22Rv1 (cell line): ENCODE measurements at regions not wholly inside any gene's neighbourhood (a gene's known extent, or its start where the extent isn't known, plus 50 kb on each side); places are given as distances from the start of the nearest gene placed in this dataset.

ENCODE experiments used
- H3K27ac ChIP-seq: fragments of 450-650 bp; 2 replicates; pipeline ENCODE4 v1.5.1; 2017
- ZFX ChIP-seq: fragments of 450-650 bp; IDR thresholded peaks from 2 replicates; pipeline ENCODE4 v1.6.1; 2017; ENCODE audit warnings: antibody characterized with exemption, borderline replicate concordance
- TF ChIP-seq, protein P1 (sequence below): fragments of 450-650 bp; IDR thresholded peaks from 2 replicates; pipeline ENCODE4 v1.5.1; 2017; ENCODE audit warnings: mild to moderate bottlenecking

DNA sequence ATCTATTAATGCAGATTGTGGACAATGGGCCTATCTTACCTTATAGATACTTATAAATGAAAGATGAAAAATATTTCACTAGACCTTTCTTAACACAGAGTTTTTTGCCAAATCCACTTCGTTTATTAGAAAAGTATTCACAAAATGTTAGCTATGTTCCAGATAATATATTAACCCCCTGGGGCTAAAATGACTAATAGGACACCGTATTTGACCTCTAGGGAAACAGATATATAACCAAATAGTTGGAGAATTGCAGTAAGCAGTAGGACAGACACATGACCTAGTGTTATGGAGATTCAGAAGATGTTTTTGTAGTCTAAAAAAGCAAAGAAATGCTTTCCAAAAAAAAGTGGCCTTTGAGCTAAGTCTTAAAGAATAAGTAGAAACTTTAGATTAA lies 106.9 kb downstream of the SEC16B start:
- H3K27ac ChIP-seq: no peak overlapping the region
- no peak for TF ChIP-seq ZFX
- TF ChIP-seq, protein P1, sequence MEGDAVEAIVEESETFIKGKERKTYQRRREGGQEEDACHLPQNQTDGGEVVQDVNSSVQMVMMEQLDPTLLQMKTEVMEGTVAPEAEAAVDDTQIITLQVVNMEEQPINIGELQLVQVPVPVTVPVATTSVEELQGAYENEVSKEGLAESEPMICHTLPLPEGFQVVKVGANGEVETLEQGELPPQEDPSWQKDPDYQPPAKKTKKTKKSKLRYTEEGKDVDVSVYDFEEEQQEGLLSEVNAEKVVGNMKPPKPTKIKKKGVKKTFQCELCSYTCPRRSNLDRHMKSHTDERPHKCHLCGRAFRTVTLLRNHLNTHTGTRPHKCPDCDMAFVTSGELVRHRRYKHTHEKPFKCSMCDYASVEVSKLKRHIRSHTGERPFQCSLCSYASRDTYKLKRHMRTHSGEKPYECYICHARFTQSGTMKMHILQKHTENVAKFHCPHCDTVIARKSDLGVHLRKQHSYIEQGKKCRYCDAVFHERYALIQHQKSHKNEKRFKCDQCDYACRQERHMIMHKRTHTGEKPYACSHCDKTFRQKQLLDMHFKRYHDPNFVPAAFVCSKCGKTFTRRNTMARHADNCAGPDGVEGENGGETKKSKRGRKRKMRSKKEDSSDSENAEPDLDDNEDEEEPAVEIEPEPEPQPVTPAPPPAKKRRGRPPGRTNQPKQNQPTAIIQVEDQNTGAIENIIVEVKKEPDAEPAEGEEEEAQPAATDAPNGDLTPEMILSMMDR: no peak

GRCh38 chr1:177859572-177859971 lies 110.3 kb downstream of the SEC16B start:
- no peak overlapping the region for H3K27ac ChIP-seq
- no peak for TF ChIP-seq ZFX
- TF ChIP-seq, protein P1: no peak

GRCh38 chr1:177858332-177858821 lies 111.5 kb downstream of the SEC16B start:
- no peak overlapping the region for H3K27ac ChIP-seq
- no peak for TF ChIP-seq ZFX
- TF ChIP-seq, protein P1: no peak

- no peak overlapping the region for H3K27ac ChIP-seq
- TF ChIP-seq, protein P1: no peak
- no peak for TF ChIP-seq ZFX
Measured at GRCh38 chr1:177857285-177857684, 112.6 kb downstream of the SEC16B start.

GRCh38 chr1:177854951-177855350 lies 114.9 kb downstream of the SEC16B start:
- TF ChIP-seq, protein P1: no peak
- TF ChIP-seq ZFX: no peak
- no peak overlapping the region for H3K27ac ChIP-seq

- TF ChIP-seq, protein P1: no peak
- TF ChIP-seq ZFX: no peak
- H3K27ac ChIP-seq: no peak overlapping the region
Measured at GRCh38 chr1:177849579-177850290, 120.1 kb downstream of the SEC16B start.

DNA sequence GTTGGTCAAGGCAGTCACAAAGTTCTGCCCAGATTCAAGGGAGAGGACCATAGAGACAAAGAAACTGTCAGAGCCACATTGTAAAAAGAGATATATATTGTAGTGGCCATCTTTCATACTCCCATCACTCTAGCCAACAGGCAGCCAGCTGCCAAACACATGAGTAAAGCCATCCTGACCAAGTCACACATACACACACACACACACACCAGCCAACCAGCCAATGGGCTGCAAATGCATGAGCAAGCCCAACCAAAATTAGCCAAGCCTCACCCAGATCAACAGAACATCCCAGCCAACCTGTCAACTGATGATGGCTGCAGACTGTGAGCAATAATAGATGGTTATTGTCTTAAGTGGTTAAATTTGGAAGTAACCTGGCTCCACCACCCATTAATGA lies 120.7 kb downstream of the SEC16B start:
- no peak overlapping the region for H3K27ac ChIP-seq
- TF ChIP-seq, protein P1: no peak
- no peak for TF ChIP-seq ZFX
